Liver (tissue), 8 donors: ENCODE measurements at regions not wholly inside any gene's neighbourhood (a gene's known extent, or its start where the extent isn't known, plus 50 kb on each side); places are given as distances from the start of the nearest gene placed in this dataset.

Experiments
- DNase-seq: peaks from one replicate; pipeline ENCODE4 v3.0.0-alpha.2; 2017; ENCODE audit warnings: low spot score
- H3K27ac ChIP-seq, 2 donors: one replicate each; pipeline ENCODE4 v1.7.0; 2013; ENCODE audit warnings: inconsistent platforms in 2 of 2, low read length in 2 of 2, control low read depth in 1 of 2, low read depth in 1 of 2, mild to moderate bottlenecking in 1 of 2
- H3K27me3 ChIP-seq, 4 donors: one replicate each; pipeline versions ENCODE4 v1.6.1 to v1.7.0; 2013; ENCODE audit warnings: low read length in 3 of 4, inconsistent platforms in 1 of 4, mild to moderate bottlenecking in 1 of 4, moderate library complexity in 1 of 4; ENCODE audit not compliant: control insufficient read depth in 4 of 4, insufficient read depth in 4 of 4
- H3K36me3 ChIP-seq, 4 donors: one replicate each; pipeline versions ENCODE4 v1.6.1 to v1.7.0; 2013; ENCODE audit warnings: low read length in 3 of 4, mild to moderate bottlenecking in 3 of 4, low read depth in 1 of 4, moderate library complexity in 1 of 4; ENCODE audit not compliant: control insufficient read depth in 4 of 4, insufficient read depth in 3 of 4
- H3K4me1 ChIP-seq, 4 donors: one replicate each; pipeline versions ENCODE4 v1.6.1 to v1.7.0; 2013; ENCODE audit warnings: low read length in 3 of 4, mild to moderate bottlenecking in 3 of 4, moderate library complexity in 1 of 4; ENCODE audit not compliant: control insufficient read depth in 4 of 4, insufficient read depth in 4 of 4
- H3K4me3 ChIP-seq, 3 donors: one replicate each; pipeline versions ENCODE4 v1.6.1 to v1.7.0; 2013; ENCODE audit warnings: low read length in 3 of 3, control low read depth in 1 of 3, low read depth in 1 of 3, mild to moderate bottlenecking in 1 of 3
- H3K9ac ChIP-seq, 2 donors: one replicate each; pipeline ENCODE4 v1.7.0; 2013; ENCODE audit warnings: low read length in 2 of 2, mild to moderate bottlenecking in 2 of 2, moderate library complexity in 2 of 2, control low read depth in 1 of 2, low read depth in 1 of 2
- H3K9me3 ChIP-seq, 4 donors: one replicate each; pipeline versions ENCODE4 v1.6.1 to v1.7.0; 2013; ENCODE audit warnings: low read length in 3 of 4; ENCODE audit not compliant: control insufficient read depth in 4 of 4
- ATF3 ChIP-seq: IDR thresholded peaks from 2 replicates; pipeline ENCODE4 v1.6.1; 2016; ENCODE audit warnings: antibody characterized with exemption
- CTCF ChIP-seq: fragments of 150-350 bp; IDR thresholded peaks from 2 replicates; pipeline ENCODE4 v1.5.1; 2017; ENCODE audit warnings: improper control_type of control experiment, low read depth, low read length; ENCODE audit not compliant: missing input control
- EGR1 ChIP-seq, 2 donors: IDR thresholded peaks; 2 replicates each; pipeline ENCODE4 v1.6.1; 2016 to 2018; ENCODE audit warnings: antibody characterized with exemption in 2 of 2, low read depth in 2 of 2
- FOXA1 ChIP-seq: IDR thresholded peaks from 2 replicates; pipeline ENCODE4 v1.6.1; 2016; ENCODE audit warnings: antibody characterized with exemption
- FOXA2 ChIP-seq: IDR thresholded peaks from 2 replicates; pipeline ENCODE4 v1.6.1; 2016; ENCODE audit warnings: antibody characterized with exemption
- GABPA ChIP-seq, 2 donors: IDR thresholded peaks in 1 of 2; conservative IDR thresholded peaks in 1 of 2; 2 replicates each; pipeline ENCODE4 v1.6.1; 2016; ENCODE audit warnings: antibody characterized with exemption in 2 of 2, mild to moderate bottlenecking in 1 of 2, moderate library complexity in 1 of 2
- HNF4A ChIP-seq, 2 donors: conservative IDR thresholded peaks; 2 replicates each; pipeline ENCODE4 v1.6.1; 2016; ENCODE audit warnings: antibody characterized with exemption in 2 of 2, mild to moderate bottlenecking in 2 of 2
- HNF4G ChIP-seq: IDR thresholded peaks from 2 replicates; pipeline ENCODE4 v1.6.1; 2016; ENCODE audit warnings: antibody characterized with exemption
- JUND ChIP-seq, 2 donors: IDR thresholded peaks; 2 replicates each; pipeline ENCODE4 v1.6.1; 2016; ENCODE audit warnings: antibody characterized with exemption in 2 of 2
- MAX ChIP-seq: IDR thresholded peaks from 2 replicates; pipeline ENCODE4 v1.6.1; 2016; ENCODE audit warnings: antibody characterized with exemption
- NR2F2 ChIP-seq: IDR thresholded peaks from 2 replicates; pipeline ENCODE4 v1.6.1; 2016; ENCODE audit warnings: antibody characterized with exemption
- RAD21 ChIP-seq, 2 donors: IDR thresholded peaks; 2 replicates each; pipeline ENCODE4 v1.6.1; 2016; ENCODE audit warnings: antibody characterized with exemption in 2 of 2, mild to moderate bottlenecking in 2 of 2
- REST ChIP-seq: IDR thresholded peaks from 2 replicates; pipeline ENCODE4 v1.6.1; 2016; ENCODE audit warnings: antibody characterized with exemption, mild to moderate bottlenecking
- RXRA ChIP-seq, 2 donors: IDR thresholded peaks; 2 replicates each; pipeline ENCODE4 v1.6.1; 2017 to 2018; ENCODE audit warnings: antibody characterized with exemption in 2 of 2, mild to moderate bottlenecking in 1 of 2
- SP1 ChIP-seq: IDR thresholded peaks from 2 replicates; pipeline ENCODE4 v1.6.1; 2018; ENCODE audit warnings: antibody characterized with exemption, mild to moderate bottlenecking
- TAF1 ChIP-seq: conservative IDR thresholded peaks from 2 replicates; pipeline ENCODE4 v1.6.1; 2016; ENCODE audit warnings: antibody characterized with exemption, mild to moderate bottlenecking
- YY1 ChIP-seq: IDR thresholded peaks from 2 replicates; pipeline ENCODE4 v1.6.1; 2016; ENCODE audit warnings: antibody characterized with exemption, mild to moderate bottlenecking
- ZBTB33 ChIP-seq: IDR thresholded peaks from 2 replicates; pipeline ENCODE4 v1.6.1; 2016; ENCODE audit warnings: antibody characterized with exemption
- WGBS: extraction: QIAGEN DNeasy Blood & Tissue Kit; methylation state at CpG from one replicate; pipeline ENCODE4 v1.1.7; 2013; 5-methylcytosine and 5-hydroxymethylcytosine counted together
- donor health status: healthy.
- donor health status: healthy.
- donor health status: healthy.
- donor health status: healthy.
- donor health status: healthy.

GRCh38 chr2:234765279-234765678, 186.5 kb upstream of the SH3BP4 start:
- no peak for DNase-seq
- 82% methylated on average over 5 of the region's 5 CpGs for WGBS

GRCh38 chr2:234764372-234764771, 187.4 kb upstream of the SH3BP4 start:
- H3K4me1 ChIP-seq: peaks cover 0 to 22% (median 7%) of the 10 kb centered on the region in 4 donors
- peaks cover 0 to 2% (median 0%) of the 10 kb centered on the region in 4 donors for H3K9me3 ChIP-seq
- H3K27me3 ChIP-seq: no peaks in the 10 kb centered on the region
- WGBS: 95% methylated on average over 3 of the region's 3 CpGs
- no peaks in the 10 kb centered on the region for H3K36me3 ChIP-seq
- H3K4me3 ChIP-seq: no peak overlapping the region
- no peak for TF ChIP-seq RAD21 (IDR thresholded peaks at IDR 0.05)
- TF ChIP-seq SP1: no peak
- no peak for TF ChIP-seq YY1
- no peak for TF ChIP-seq TAF1
- TF ChIP-seq MAX: no peak
- no peak for TF ChIP-seq FOXA1
- TF ChIP-seq FOXA2: no peak
- TF ChIP-seq JUND (IDR thresholded peaks at IDR 0.05): no peak
- TF ChIP-seq GABPA (IDR thresholded peaks at IDR 0.05 in 1 of 2, conservative IDR thresholded peaks at IDR 0.05 in 1 of 2): no peak
- no peak for TF ChIP-seq REST
- TF ChIP-seq HNF4G: no peak
- TF ChIP-seq EGR1 (IDR thresholded peaks at IDR 0.05; ENCODE audit: low read depth in 2 of 2): no peak
- no peak for TF ChIP-seq HNF4A (conservative IDR thresholded peaks at IDR 0.05)
- no peak for TF ChIP-seq ATF3
- TF ChIP-seq ZBTB33: no peak
- TF ChIP-seq NR2F2: no peak
- TF ChIP-seq CTCF: no peak
- no peak for TF ChIP-seq RXRA (IDR thresholded peaks at IDR 0.05)
- DNase-seq: no peak
- no peak overlapping the region for H3K9ac ChIP-seq
- no peak overlapping the region for H3K27ac ChIP-seq

More at GRCh38 chr2:234765279-234765678, 186.5 kb upstream of the SH3BP4 start:
- H3K9ac ChIP-seq: no peak overlapping the region
- H3K4me3 ChIP-seq: no peak overlapping the region
- H3K4me1 ChIP-seq: peaks cover 3 to 26% (median 12%) of the 10 kb centered on the region in 4 donors
- H3K36me3 ChIP-seq: no peaks in the 10 kb centered on the region
- no peak for TF ChIP-seq EGR1 (IDR thresholded peaks at IDR 0.05; ENCODE audit: low read depth in 2 of 2)
- TF ChIP-seq JUND (IDR thresholded peaks at IDR 0.05): no peak
- H3K9me3 ChIP-seq: peaks cover 0 to 2% (median 0%) of the 10 kb centered on the region in 4 donors
- no peak overlapping the region for H3K27ac ChIP-seq
- H3K27me3 ChIP-seq: no peaks in the 10 kb centered on the region
